ENCODE measurements at regions not wholly inside any gene's neighbourhood (a gene's known extent, or its start where the extent isn't known, plus 50 kb on each side); places are given as distances from the start of the nearest gene placed in this dataset.

DNA sequence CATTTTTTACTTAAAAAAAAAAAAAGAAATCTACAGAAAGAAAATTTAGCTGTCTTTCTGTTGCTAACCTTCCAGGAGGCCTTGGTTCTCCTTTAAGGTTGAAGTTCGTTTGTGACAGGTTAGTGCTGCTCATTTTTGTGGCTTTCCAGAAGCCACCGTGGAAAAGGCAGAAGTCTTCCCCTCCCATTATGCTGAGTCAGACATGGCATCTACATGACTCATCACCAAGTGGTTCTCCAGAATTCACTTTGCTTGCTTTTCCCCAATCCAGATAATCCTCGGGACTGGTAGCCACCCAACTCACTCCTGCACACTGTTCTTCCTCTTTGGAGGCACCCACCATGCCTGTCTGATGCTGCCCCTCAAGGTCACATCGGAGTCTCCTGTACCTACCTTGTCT is 228.7 kb downstream of the PIK3C3 start:
- Histone ChIP-seq H3K9me3 (no peaks in the 10 kb centered on the region), H3K36me3 (no peaks in the 10 kb centered on the region), H3K4me3 (no peak overlapping the region), H3K4me1 (no peaks in the 10 kb centered on the region), H3K27me3 (no peaks in the 10 kb centered on the region), H3K27ac (no peak overlapping the region)
- no peak for DNase-seq (ENCODE audit: low spot score in 2 of 2)
- TF ChIP-seq, protein P1, sequence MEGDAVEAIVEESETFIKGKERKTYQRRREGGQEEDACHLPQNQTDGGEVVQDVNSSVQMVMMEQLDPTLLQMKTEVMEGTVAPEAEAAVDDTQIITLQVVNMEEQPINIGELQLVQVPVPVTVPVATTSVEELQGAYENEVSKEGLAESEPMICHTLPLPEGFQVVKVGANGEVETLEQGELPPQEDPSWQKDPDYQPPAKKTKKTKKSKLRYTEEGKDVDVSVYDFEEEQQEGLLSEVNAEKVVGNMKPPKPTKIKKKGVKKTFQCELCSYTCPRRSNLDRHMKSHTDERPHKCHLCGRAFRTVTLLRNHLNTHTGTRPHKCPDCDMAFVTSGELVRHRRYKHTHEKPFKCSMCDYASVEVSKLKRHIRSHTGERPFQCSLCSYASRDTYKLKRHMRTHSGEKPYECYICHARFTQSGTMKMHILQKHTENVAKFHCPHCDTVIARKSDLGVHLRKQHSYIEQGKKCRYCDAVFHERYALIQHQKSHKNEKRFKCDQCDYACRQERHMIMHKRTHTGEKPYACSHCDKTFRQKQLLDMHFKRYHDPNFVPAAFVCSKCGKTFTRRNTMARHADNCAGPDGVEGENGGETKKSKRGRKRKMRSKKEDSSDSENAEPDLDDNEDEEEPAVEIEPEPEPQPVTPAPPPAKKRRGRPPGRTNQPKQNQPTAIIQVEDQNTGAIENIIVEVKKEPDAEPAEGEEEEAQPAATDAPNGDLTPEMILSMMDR (IDR thresholded peaks at IDR 0.05), result no peak
- TF ChIP-seq POLR2AphosphoS5 (IDR thresholded peaks at IDR 0.05) (no peak), POLR2A (IDR thresholded peaks at IDR 0.05) (no peak)
- intact Hi-C loops (cut with DNase I; ENCODE audit: low total_unique reads), result no loop called here

DNA sequence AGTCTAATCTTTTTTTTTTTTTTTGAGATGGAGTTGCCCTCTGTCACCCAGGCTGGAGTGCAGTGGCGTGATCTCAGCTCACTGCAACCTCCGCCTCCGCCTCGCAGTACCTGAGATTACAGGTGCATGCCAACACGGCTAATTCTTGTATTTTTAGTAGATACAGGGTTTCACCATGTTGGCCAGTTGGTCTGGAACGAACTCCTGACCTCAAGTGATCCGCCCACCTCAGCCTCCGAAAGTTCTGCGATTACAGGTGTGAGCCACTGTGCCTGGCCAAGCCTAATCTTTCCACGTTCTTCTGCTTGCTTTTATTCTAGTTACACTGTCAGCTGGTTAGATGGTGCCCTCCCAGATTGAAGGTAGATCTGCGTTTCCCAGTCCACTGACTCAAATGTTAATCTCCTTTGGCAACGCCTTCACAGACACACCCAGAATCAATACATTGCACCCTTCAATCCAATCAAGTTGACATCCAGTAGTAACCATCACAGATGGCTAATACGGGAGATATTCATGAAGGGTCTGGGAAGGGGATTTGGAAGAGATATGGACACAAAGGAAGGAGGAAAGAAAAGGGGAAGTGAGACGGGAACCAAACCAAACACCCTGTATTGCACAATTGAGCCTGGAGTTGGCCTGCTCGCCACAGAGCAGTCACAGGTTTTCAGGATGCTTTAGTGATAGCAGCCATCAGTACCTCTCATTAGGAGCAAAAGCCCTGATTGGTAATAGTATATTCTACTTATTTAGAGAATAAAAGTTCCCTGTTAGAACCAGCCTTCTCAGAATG is 229.8 kb downstream of the PIK3C3 start:
- TF ChIP-seq POLR2A (IDR thresholded peaks at IDR 0.05), result no peak
- no peak for TF ChIP-seq POLR2AphosphoS5 (IDR thresholded peaks at IDR 0.05)
- TF ChIP-seq, protein P1 (IDR thresholded peaks at IDR 0.05), result no peak
- intact Hi-C loops (cut with DNase I; ENCODE audit: low total_unique reads), result no loop called here
- Histone ChIP-seq H3K27ac (no peak overlapping the region), H3K9me3 (no peaks in the 10 kb centered on the region), H3K4me3 (no peak overlapping the region), H3K27me3 (no peaks in the 10 kb centered on the region), H3K4me1 (no peaks in the 10 kb centered on the region), H3K36me3 (no peaks in the 10 kb centered on the region)
- no peak for DNase-seq (ENCODE audit: low spot score in 2 of 2)

DNA sequence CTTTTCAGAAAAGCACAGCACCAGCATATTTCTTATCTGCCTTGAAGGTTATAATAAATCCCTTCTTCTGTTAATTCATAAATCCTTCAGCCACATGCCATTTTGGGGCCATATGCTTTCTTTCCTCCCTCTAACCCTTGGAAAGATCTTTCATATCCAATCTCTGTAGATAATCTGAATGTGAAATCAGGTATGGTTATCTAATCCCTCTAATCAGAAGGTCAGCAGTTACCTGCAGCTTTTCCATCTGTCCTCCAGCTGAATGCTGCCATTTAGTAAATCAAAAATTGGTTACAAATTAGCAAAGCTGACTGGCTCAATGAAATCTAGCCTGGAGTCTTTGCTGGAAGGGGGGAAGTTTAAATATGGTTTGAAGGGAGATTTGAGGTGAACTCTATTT is 230.5 kb downstream of the PIK3C3 start:
- intact Hi-C loops (cut with DNase I; ENCODE audit: low total_unique reads), result no loop called here
- Histone ChIP-seq H3K4me1 (no peaks in the 10 kb centered on the region), H3K4me3 (no peak overlapping the region), H3K27me3 (no peaks in the 10 kb centered on the region), H3K36me3 (no peaks in the 10 kb centered on the region), H3K9me3 (no peaks in the 10 kb centered on the region), H3K27ac (no peak overlapping the region)
- TF ChIP-seq POLR2AphosphoS5 (IDR thresholded peaks at IDR 0.05), result no peak
- TF ChIP-seq, protein P1 (IDR thresholded peaks at IDR 0.05), result no peak
- TF ChIP-seq POLR2A (IDR thresholded peaks at IDR 0.05), result no peak
- no peak for DNase-seq (ENCODE audit: low spot score in 2 of 2)

DNA sequence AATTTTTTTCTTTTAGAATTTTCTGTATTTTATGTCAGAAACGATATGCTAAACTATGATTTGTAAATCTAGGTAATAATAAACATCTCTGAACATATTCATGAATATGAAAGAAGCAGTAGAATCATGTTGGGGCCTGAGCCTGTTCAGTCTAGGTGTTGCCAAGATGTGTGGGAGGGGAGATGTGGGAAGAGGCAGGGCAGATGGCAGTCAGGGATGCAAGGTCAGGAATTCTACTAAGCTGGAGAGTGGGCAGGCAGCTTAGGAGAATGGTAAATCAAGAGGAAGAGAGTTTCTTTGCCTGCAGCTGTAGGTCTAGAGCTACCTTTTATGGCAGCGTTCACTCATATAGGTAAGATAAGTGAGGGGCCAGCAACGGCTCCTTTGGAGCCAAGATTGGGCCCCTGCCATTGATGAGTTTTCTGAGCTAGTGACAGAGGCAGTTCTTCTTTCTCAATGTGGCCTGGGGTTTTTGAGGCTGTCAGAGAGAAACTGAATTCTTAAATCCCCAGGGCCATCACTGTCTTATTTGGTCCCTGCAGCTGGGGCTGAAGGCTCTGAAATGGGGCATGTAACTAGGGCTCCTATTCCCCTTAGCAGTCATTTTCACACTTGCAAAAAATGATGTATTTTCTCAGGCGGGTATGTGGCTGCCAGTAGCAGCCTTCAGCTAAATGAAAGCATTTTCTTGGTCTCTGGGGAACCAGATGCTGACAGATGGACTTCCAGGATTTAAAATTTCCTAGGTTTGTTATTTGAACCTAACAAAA is 232.8 kb downstream of the PIK3C3 start:
- Histone ChIP-seq H3K4me1 (no peaks in the 10 kb centered on the region), H3K36me3 (no peaks in the 10 kb centered on the region), H3K4me3 (no peak overlapping the region), H3K9me3 (no peaks in the 10 kb centered on the region), H3K27me3 (no peaks in the 10 kb centered on the region), H3K27ac (no peak overlapping the region)
- no peak for DNase-seq (ENCODE audit: low spot score in 2 of 2)
- TF ChIP-seq, protein P1 (IDR thresholded peaks at IDR 0.05), result no peak
- TF ChIP-seq POLR2A (IDR thresholded peaks at IDR 0.05) (no peak), POLR2AphosphoS5 (IDR thresholded peaks at IDR 0.05) (no peak)
- intact Hi-C loops (cut with DNase I; ENCODE audit: low total_unique reads), result no loop called here

DNA sequence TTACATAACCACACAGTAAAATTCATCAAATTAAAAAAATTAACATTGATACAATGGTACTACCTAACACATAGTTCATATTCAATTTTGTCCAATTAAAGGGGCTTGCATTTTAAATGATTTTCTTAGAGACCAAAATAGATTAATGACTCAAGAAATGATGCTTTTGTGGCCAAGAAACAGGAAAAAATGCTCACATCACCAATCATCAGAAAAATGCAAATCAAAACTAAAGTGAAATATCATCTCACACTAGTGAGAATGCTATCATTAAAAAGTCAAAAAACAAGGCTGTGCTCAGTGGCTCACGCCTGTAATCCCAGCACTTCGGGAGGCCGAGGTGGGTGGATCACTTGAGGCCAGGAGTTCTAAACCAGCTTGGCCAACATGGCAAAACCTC is 235.6 kb downstream of the PIK3C3 start:
- no peak for TF ChIP-seq POLR2AphosphoS5 (IDR thresholded peaks at IDR 0.05)
- TF ChIP-seq, protein P1 (IDR thresholded peaks at IDR 0.05), result no peak
- no peak for TF ChIP-seq POLR2A (IDR thresholded peaks at IDR 0.05)
- Histone ChIP-seq H3K4me1 (no peaks in the 10 kb centered on the region), H3K9me3 (no peaks in the 10 kb centered on the region), H3K4me3 (no peak overlapping the region), H3K36me3 (no peaks in the 10 kb centered on the region), H3K27ac (no peak overlapping the region), H3K27me3 (no peaks in the 10 kb centered on the region)
- intact Hi-C loops (cut with DNase I; ENCODE audit: low total_unique reads), result no loop called here
- no peak for DNase-seq (ENCODE audit: low spot score in 2 of 2)

Measured in breast epithelium (tissue), 4 donors.